ENCODE measurements at regions not wholly inside any gene's neighbourhood (a gene's known extent, or its start where the extent isn't known, plus 50 kb on each side); places are given as distances from the start of the nearest gene placed in this dataset.

- DNase-seq: no peak
These were observed 51.1 kb downstream of the GARRE1 start for GRCh38 chr19:34305221-34306083.

- DNase-seq: no peak
These were observed 51.9 kb downstream of the GARRE1 start for GRCh38 chr19:34306213-34306661.

GRCh38 chr19:34306824-34307223, 52.5 kb downstream of the GARRE1 start:
- DNase-seq: no peak

GRCh38 chr19:34308381-34309367, 54.3 kb downstream of the GARRE1 start:
- DNase-seq: peak; percentile 64

- no peak for DNase-seq
These were observed 55.2 kb downstream of the GARRE1 start for GRCh38 chr19:34309368-34310138.

GRCh38 chr19:34310494-34310981, 54.5 kb upstream of the GPI start:
- no peak for DNase-seq

GRCh38 chr19:34313188-34313587, 51.8 kb upstream of the GPI start:
- DNase-seq: no peak

- no peak for DNase-seq
These were observed 50.3 kb upstream of the GPI start for GRCh38 chr19:34314437-34315313.

All from activated effector memory CD4-positive, alpha-beta T cell treated with anti-CD3 and anti-CD28 coated beads, Interleukin-2, amount 50 U/mL, for 16 hours (primary cell).